Sigmoid colon (tissue), 6 donors: ENCODE measurements at regions not wholly inside any gene's neighbourhood (a gene's known extent, or its start where the extent isn't known, plus 50 kb on each side); places are given as distances from the start of the nearest gene placed in this dataset.

Source experiments
- DNase-seq: peaks from one replicate; pipeline ENCODE4 v3.0.0-alpha.2; 2019
- H3K27ac ChIP-seq, 4 donors: fragments of 200-600 bp; sonication (generic); one replicate each; pipeline ENCODE4 v1.5.1; 2016 to 2019; ENCODE audit warnings: mild to moderate bottlenecking in 1 of 4
- H3K27me3 ChIP-seq, 3 donors: fragments of 200-600 bp; sonication (generic); one replicate each; pipeline ENCODE4 v1.5.1; 2019; ENCODE audit warnings: mild to moderate bottlenecking in 1 of 3
- H3K36me3 ChIP-seq, 4 donors: fragments of 200-600 bp; sonication (generic); one replicate each; pipeline ENCODE4 v1.5.1; 2016 to 2019
- H3K4me1 ChIP-seq, 4 donors: fragments of 200-600 bp; sonication (generic); one replicate each; pipeline ENCODE4 v1.5.1; 2017 to 2019
- H3K4me3 ChIP-seq, 4 donors: fragments of 200-600 bp; sonication (generic); one replicate each; pipeline ENCODE4 v1.5.1; 2017 to 2019; ENCODE audit warnings: mild to moderate bottlenecking in 2 of 4, moderate library complexity in 1 of 4
- H3K9me3 ChIP-seq, 4 donors: fragments of 200-600 bp in 3 of 4; sonication (generic) in 3 of 4; one replicate each; pipeline versions ENCODE4 v1.5.1 to v1.6.1; 2013 to 2019
- EP300 ChIP-seq, 4 donors: sonication (generic); formaldehyde crosslinking; IDR thresholded peaks; one replicate each; pipeline ENCODE4 v1.6.1; 2017; ENCODE audit warnings: antibody characterized with exemption in 4 of 4
- POLR2A ChIP-seq, 2 donors: fragments of 450-650 bp; IDR thresholded peaks; one replicate each; pipeline ENCODE4 v1.6.1; 2016; ENCODE audit warnings: antibody characterized with exemption in 2 of 2, mild to moderate bottlenecking in 2 of 2, moderate library complexity in 2 of 2
- POLR2AphosphoS5 ChIP-seq, 4 donors: sonication (generic); formaldehyde crosslinking; IDR thresholded peaks; one replicate each; pipeline ENCODE4 v1.6.1; 2017; ENCODE audit warnings: antibody characterized with exemption in 4 of 4
- WGBS, 2 donors: extraction: QIAGEN DNeasy Blood & Tissue Kit; methylation state at CpG; one replicate each; pipeline ENCODE4 v1.1.7; 2013; 5-methylcytosine and 5-hydroxymethylcytosine counted together
- intact Hi-C: fragments of 100-400 bp; cut with DNase I; formaldehyde crosslinking; loops from one replicate; pipeline ENCODE4 v1.15.1; 2023
- TF ChIP-seq, protein P1 (sequence below), 4 experiments: fragments of 450-650 bp in 3 of 4; fragments of 200-600 bp in 1 of 4; IDR thresholded peaks; one replicate each; pipeline ENCODE4 v1.5.1; 2016 to 2019; ENCODE audit warnings: antibody characterized with exemption in 4 of 4, mild to moderate bottlenecking in 3 of 4, moderate library complexity in 2 of 4
- donor health status: healthy with polysubstance abuse.
- donor health status: healthy.

DNA sequence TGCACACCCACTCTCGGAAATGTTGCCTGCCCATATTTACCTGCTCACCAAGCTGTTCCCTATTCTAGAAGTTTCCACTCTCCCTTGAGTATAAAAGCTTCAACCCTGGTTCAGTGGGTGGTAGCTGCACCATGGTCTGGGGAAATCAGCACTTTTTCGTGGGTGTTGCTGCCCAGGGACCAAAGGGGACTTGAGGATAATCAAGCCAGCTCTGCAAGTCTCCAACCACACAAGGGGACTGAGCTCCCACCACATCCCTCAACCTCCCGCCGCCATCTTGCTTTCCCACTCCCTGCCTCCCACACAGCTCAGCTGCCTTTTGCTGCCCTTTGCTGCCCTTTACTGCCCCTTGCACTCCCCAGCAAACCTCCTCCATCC, 210.0 kb downstream of the AUH start:
- no peaks in the 10 kb centered on the region for H3K27me3 ChIP-seq
- no peak for DNase-seq
- no peaks in the 10 kb centered on the region for H3K4me1 ChIP-seq
- WGBS, 2 donors: 71 to 88% methylated on average over 4 of the region's 4 CpGs
- H3K36me3 ChIP-seq: no peaks in the 10 kb centered on the region
- no peak overlapping the region for H3K4me3 ChIP-seq
- no peak overlapping the region for H3K27ac ChIP-seq
- intact Hi-C loops: no loop called here
- H3K9me3 ChIP-seq: peaks cover 0 to 2% (median 0%) of the 10 kb centered on the region in 4 donors
- TF ChIP-seq, protein P1, sequence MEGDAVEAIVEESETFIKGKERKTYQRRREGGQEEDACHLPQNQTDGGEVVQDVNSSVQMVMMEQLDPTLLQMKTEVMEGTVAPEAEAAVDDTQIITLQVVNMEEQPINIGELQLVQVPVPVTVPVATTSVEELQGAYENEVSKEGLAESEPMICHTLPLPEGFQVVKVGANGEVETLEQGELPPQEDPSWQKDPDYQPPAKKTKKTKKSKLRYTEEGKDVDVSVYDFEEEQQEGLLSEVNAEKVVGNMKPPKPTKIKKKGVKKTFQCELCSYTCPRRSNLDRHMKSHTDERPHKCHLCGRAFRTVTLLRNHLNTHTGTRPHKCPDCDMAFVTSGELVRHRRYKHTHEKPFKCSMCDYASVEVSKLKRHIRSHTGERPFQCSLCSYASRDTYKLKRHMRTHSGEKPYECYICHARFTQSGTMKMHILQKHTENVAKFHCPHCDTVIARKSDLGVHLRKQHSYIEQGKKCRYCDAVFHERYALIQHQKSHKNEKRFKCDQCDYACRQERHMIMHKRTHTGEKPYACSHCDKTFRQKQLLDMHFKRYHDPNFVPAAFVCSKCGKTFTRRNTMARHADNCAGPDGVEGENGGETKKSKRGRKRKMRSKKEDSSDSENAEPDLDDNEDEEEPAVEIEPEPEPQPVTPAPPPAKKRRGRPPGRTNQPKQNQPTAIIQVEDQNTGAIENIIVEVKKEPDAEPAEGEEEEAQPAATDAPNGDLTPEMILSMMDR (IDR thresholded peaks at IDR 0.05): no peak
- TF ChIP-seq POLR2A (IDR thresholded peaks at IDR 0.05) (no peak), EP300 (IDR thresholded peaks at IDR 0.05) (no peak), POLR2AphosphoS5 (IDR thresholded peaks at IDR 0.05) (no peak)

DNA sequence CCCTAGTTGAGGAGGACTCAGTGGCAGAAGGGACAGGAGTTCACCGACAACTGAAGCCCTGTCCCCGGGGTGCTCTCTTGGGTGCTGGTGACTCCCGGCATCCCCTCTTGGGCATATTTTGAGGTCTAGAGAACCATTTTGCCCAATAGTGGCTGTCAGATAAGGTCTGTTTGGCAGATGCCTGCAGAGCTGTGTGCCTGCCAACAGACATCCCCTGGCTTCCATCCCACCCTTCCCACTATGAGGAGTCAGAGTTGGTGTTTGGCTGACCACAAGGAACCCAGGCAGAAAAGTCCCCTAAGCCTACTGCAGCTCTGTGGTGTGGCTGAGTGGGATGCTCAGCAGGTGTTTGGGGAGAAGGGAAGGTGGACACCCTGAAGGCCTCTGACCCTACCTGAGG, 207.0 kb downstream of the AUH start:
- no peaks in the 10 kb centered on the region for H3K9me3 ChIP-seq
- H3K4me1 ChIP-seq: peaks cover 0 to 2% (median under 1%) of the 10 kb centered on the region in 4 donors
- intact Hi-C loops: no loop called here
- H3K36me3 ChIP-seq: no peaks in the 10 kb centered on the region
- H3K27me3 ChIP-seq: no peaks in the 10 kb centered on the region
- no peak overlapping the region for H3K4me3 ChIP-seq
- no peak for DNase-seq
- TF ChIP-seq POLR2A (IDR thresholded peaks at IDR 0.05): no peak
- TF ChIP-seq EP300 (IDR thresholded peaks at IDR 0.05): no peak
- no peak for TF ChIP-seq POLR2AphosphoS5 (IDR thresholded peaks at IDR 0.05)
- TF ChIP-seq, protein P1 (IDR thresholded peaks at IDR 0.05): no peak
- 97% methylated on average over 3 of the region's 3 CpGs for WGBS, 2 donors
- no peak overlapping the region for H3K27ac ChIP-seq

DNA sequence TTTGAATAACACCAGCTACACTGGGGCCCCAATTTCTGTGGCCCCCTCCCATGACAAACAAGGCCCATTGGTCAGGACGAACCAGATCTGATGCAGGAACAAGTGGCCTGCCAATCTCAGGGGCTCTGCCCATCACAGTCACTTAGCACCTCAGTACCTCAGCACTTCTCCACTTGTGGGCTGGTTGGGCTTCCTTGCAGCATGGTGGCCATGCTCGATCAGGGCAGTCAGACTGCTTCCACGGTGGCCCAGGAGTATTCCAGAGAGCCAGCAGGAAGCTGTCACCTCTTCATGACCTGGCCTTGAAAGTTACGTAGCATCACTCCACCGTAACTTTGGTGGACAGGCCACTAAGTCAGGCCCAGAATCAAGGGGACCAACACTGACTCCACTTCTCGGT, 206.5 kb downstream of the AUH start:
- Histone ChIP-seq H3K27ac (no peak overlapping the region), H3K9me3 (no peaks in the 10 kb centered on the region), H3K36me3 (no peaks in the 10 kb centered on the region), H3K4me3 (no peak overlapping the region), H3K27me3 (no peaks in the 10 kb centered on the region), H3K4me1 (peaks cover 0 to 7% (median 5%) of the 10 kb centered on the region in 4 donors)
- WGBS, 2 donors: 96 to 97% methylated on average over 6 of the region's 6 CpGs
- no peak for DNase-seq
- intact Hi-C loops: no loop called here
- TF ChIP-seq POLR2AphosphoS5 (IDR thresholded peaks at IDR 0.05) (no peak), POLR2A (IDR thresholded peaks at IDR 0.05) (no peak), EP300 (IDR thresholded peaks at IDR 0.05) (no peak)
- TF ChIP-seq, protein P1 (IDR thresholded peaks at IDR 0.05): no peak

DNA sequence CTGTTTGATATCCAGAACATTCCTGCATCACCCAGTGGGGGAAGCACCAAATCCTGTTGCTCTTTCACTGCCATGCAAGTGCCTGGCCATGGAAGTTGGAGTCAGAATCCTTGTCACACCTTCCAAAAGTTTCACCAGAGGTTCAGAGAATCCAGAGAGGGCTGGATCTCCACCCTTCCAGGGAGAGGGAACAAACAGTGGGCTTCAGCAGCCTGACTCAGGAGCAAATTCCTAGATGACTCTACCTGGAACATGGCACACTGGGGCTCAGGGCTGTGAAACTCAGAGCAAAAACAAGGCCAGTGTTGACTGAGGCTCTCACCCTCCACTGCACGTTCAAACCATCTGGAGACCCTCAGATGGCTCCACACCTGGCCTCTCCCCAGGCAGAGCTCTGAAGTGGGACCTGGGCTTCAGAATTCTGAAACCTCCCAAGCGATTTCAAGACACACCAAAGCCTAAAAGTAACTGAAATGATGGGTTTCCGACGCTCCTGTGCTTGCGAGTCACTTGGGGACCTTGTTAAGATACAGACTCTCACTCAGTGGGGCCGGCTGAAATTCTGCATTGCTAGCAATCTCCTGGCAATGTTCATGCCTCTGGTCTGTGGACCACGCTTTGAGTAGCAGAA, 205.9 kb downstream of the AUH start:
- Histone ChIP-seq H3K27me3 (no peaks in the 10 kb centered on the region), H3K36me3 (no peaks in the 10 kb centered on the region), H3K4me3 (no peak overlapping the region), H3K4me1 (peaks cover 0 to 9% (median 6%) of the 10 kb centered on the region in 4 donors), H3K27ac (no peak overlapping the region), H3K9me3 (no peaks in the 10 kb centered on the region)
- intact Hi-C loops: no loop called here
- TF ChIP-seq POLR2A (IDR thresholded peaks at IDR 0.05): no peak
- no peak for TF ChIP-seq EP300 (IDR thresholded peaks at IDR 0.05)
- no peak for TF ChIP-seq POLR2AphosphoS5 (IDR thresholded peaks at IDR 0.05)
- TF ChIP-seq, protein P1 (IDR thresholded peaks at IDR 0.05): no peak
- WGBS, 2 donors: 85 to 94% methylated on average over 7 of the region's 7 CpGs
- DNase-seq: no peak
